ENCODE measurements at regions not wholly inside any gene's neighbourhood (a gene's known extent, or its start where the extent isn't known, plus 50 kb on each side); places are given as distances from the start of the nearest gene placed in this dataset.

DNA sequence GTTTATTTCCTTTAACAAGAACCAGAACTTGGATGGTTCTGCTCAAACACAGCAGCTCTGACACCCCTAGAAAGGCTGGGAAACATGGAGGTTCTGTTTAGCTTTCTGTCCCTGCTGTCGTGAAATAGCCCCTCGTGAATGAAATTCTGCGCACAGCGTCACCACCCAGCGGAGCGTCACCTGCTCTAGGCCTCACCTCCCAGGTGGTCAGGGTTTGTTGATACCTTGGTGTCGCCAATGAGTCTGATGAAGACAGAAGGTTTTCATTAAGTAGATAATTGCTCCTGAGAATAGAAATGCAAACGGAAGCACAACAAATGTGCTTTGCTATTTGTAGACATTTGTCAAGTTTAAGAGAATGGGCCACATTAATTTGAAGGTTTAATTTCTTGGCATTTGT, 135.1 kb downstream of the EDN3 start:
- in situ Hi-C loops (cut with MboI; ENCODE audit: low pct_ligation_motif_present in 1 of 4, low pct_unique_long_range_greater_than_20kb in 1 of 4, low sequenced_read_pairs in 3 of 4) = no loop called here
- Histone ChIP-seq H3K9me3 (no peaks in the 10 kb centered on the region), H3K4me3 (no peak overlapping the region), H3K4me1 (no peaks in the 10 kb centered on the region), H3K27me3 (peaks cover 6% of the 10 kb centered on the region), H3K36me3 (no peaks in the 10 kb centered on the region), H3K27ac (no peak overlapping the region)
- no peak for DNase-seq
- 65 to 86% methylated on average over 2 to 8 of the region's 8 CpGs for WGBS, 2 donors (ENCODE audit: low coverage in 1 of 2)
- TF ChIP-seq EP300 (IDR thresholded peaks at IDR 0.05; ENCODE audit: low read depth) = no peak
- TF ChIP-seq POLR2AphosphoS5 (IDR thresholded peaks at IDR 0.05) = no peak
- no peak for TF ChIP-seq POLR2A (IDR thresholded peaks at IDR 0.05)
- TF ChIP-seq, protein P1, sequence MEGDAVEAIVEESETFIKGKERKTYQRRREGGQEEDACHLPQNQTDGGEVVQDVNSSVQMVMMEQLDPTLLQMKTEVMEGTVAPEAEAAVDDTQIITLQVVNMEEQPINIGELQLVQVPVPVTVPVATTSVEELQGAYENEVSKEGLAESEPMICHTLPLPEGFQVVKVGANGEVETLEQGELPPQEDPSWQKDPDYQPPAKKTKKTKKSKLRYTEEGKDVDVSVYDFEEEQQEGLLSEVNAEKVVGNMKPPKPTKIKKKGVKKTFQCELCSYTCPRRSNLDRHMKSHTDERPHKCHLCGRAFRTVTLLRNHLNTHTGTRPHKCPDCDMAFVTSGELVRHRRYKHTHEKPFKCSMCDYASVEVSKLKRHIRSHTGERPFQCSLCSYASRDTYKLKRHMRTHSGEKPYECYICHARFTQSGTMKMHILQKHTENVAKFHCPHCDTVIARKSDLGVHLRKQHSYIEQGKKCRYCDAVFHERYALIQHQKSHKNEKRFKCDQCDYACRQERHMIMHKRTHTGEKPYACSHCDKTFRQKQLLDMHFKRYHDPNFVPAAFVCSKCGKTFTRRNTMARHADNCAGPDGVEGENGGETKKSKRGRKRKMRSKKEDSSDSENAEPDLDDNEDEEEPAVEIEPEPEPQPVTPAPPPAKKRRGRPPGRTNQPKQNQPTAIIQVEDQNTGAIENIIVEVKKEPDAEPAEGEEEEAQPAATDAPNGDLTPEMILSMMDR (IDR thresholded peaks at IDR 0.05) = no peak
- intact Hi-C loops (cut with DNase I; ENCODE audit: low total_unique reads) = no loop called here

GRCh38 chr20:59437601-59438031, 137.2 kb downstream of the EDN3 start:
- H3K27ac ChIP-seq = no peak overlapping the region
- H3K27me3 ChIP-seq = peaks cover 12% of the 10 kb centered on the region
- intact Hi-C loops (cut with DNase I; ENCODE audit: low total_unique reads) (no loop called here), in situ Hi-C loops (cut with MboI; ENCODE audit: low pct_ligation_motif_present in 1 of 4, low pct_unique_long_range_greater_than_20kb in 1 of 4, low sequenced_read_pairs in 3 of 4) (no loop called here)
- no peak overlapping the region for H3K4me3 ChIP-seq
- TF ChIP-seq POLR2AphosphoS5 (IDR thresholded peaks at IDR 0.05) (no peak), EP300 (IDR thresholded peaks at IDR 0.05; ENCODE audit: low read depth) (no peak), POLR2A (IDR thresholded peaks at IDR 0.05) (no peak)
- TF ChIP-seq, protein P1 (IDR thresholded peaks at IDR 0.05) = no peak
- WGBS, 2 donors (ENCODE audit: low coverage in 1 of 2) = 84 to 87% methylated on average over 13 of the region's 13 CpGs
- no peaks in the 10 kb centered on the region for H3K36me3 ChIP-seq
- DNase-seq = no peak
- no peaks in the 10 kb centered on the region for H3K4me1 ChIP-seq
- H3K9me3 ChIP-seq = no peaks in the 10 kb centered on the region

- no peaks in the 10 kb centered on the region for H3K9me3 ChIP-seq
- WGBS, 2 donors (ENCODE audit: low coverage in 1 of 2) = 89 to 92% methylated on average over 3 to 4 of the region's 4 CpGs
- no peak overlapping the region for H3K27ac ChIP-seq
- no peaks in the 10 kb centered on the region for H3K4me1 ChIP-seq
- no peak for DNase-seq
- no peak overlapping the region for H3K4me3 ChIP-seq
- TF ChIP-seq EP300 (IDR thresholded peaks at IDR 0.05; ENCODE audit: low read depth) (no peak), POLR2AphosphoS5 (IDR thresholded peaks at IDR 0.05) (no peak), POLR2A (IDR thresholded peaks at IDR 0.05) (no peak)
- TF ChIP-seq, protein P1 (IDR thresholded peaks at IDR 0.05) = no peak
- H3K27me3 ChIP-seq = peaks cover 17% of the 10 kb centered on the region
- intact Hi-C loops (cut with DNase I; ENCODE audit: low total_unique reads) = no loop called here
- in situ Hi-C loops (cut with MboI; ENCODE audit: low pct_ligation_motif_present in 1 of 4, low pct_unique_long_range_greater_than_20kb in 1 of 4, low sequenced_read_pairs in 3 of 4) = no loop called here
- H3K36me3 ChIP-seq = no peaks in the 10 kb centered on the region
Observed at GRCh38 chr20:59438201-59438600, 137.8 kb downstream of the EDN3 start.

GRCh38 chr20:59439243-59439642, 138.8 kb downstream of the EDN3 start:
- TF ChIP-seq EP300 (IDR thresholded peaks at IDR 0.05; ENCODE audit: low read depth) (no peak), POLR2A (IDR thresholded peaks at IDR 0.05) (no peak), POLR2AphosphoS5 (IDR thresholded peaks at IDR 0.05) (no peak)
- TF ChIP-seq, protein P1 (IDR thresholded peaks at IDR 0.05) = no peak
- H3K9me3 ChIP-seq = no peaks in the 10 kb centered on the region
- intact Hi-C loops (cut with DNase I; ENCODE audit: low total_unique reads) (no loop called here), in situ Hi-C loops (cut with MboI; ENCODE audit: low pct_ligation_motif_present in 1 of 4, low pct_unique_long_range_greater_than_20kb in 1 of 4, low sequenced_read_pairs in 3 of 4) (no loop called here)
- no peak overlapping the region for H3K27ac ChIP-seq
- no peaks in the 10 kb centered on the region for H3K4me1 ChIP-seq
- H3K36me3 ChIP-seq = no peaks in the 10 kb centered on the region
- H3K27me3 ChIP-seq = peaks cover 25% of the 10 kb centered on the region
- H3K4me3 ChIP-seq = no peak overlapping the region
- WGBS, 2 donors (ENCODE audit: low coverage in 1 of 2) = 79% methylated on average over 7 of the region's 7 CpGs; no CpG with 5 or more reads in 1 of the 2 donors
- DNase-seq = no peak

Data from transverse colon (tissue), 4 donors.